Erythroblast (primary cell): ENCODE measurements at regions not wholly inside any gene's neighbourhood (a gene's known extent, or its start where the extent isn't known, plus 50 kb on each side); places are given as distances from the start of the nearest gene placed in this dataset.

Experiments
- GATA1 ChIP-seq: IDR thresholded peaks from 2 replicates; pipeline ENCODE4 v1.6.1; 2011; ENCODE audit warnings: low read depth, mild to moderate bottlenecking, control low read depth, low read length, moderate library complexity
- POLR2A ChIP-seq: IDR thresholded peaks from 2 replicates; pipeline ENCODE4 v1.6.1; 2011; ENCODE audit warnings: mild to moderate bottlenecking, low read length

DNA sequence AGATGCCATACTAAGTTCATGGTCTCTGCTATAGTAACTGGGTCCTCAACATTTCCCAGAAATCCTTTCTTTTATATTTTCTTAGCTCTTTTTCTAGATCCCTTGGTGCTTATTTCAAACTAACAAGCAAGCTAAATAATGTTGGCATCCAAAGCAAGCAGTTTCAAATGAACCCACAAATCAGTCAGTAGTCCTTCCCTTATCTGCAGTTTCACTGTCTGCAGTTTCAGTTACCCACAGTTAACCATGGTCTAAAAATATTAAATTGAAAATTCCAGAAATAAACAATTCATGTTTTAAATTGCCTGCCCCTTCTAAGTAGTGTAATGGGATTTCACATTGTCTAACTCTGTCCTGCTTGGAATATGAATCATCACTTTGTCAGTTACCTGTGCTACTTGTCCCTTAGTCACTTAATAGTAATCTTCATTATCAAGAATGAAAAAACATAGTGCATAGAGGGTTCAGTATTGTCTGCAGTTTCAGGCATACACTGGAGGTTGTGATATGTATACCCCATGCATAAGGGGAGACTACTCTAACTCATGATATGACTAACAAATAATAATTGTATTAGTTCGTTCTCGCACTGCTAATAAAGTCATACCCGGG lies 633.7 kb downstream of the MECOM start:
- TF ChIP-seq POLR2A (no peak), GATA1 (no peak)
